Gastrocnemius medialis (tissue), 4 donors: ENCODE measurements at regions not wholly inside any gene's neighbourhood (a gene's known extent, or its start where the extent isn't known, plus 50 kb on each side); places are given as distances from the start of the nearest gene placed in this dataset.

Experiments
- POLR2A ChIP-seq, 2 donors: fragments of 450-650 bp; IDR thresholded peaks; one replicate each; pipeline ENCODE4 v1.6.1; 2017; ENCODE audit warnings: antibody characterized with exemption in 2 of 2, mild to moderate bottlenecking in 2 of 2, moderate library complexity in 2 of 2
- TF ChIP-seq, protein P1 (sequence below), 5 experiments: fragments of 450-650 bp in 3 of 5; fragments of 200-600 bp in 2 of 5; sonication (generic) in 2 of 5; IDR thresholded peaks in 4 of 5; conservative IDR thresholded peaks in 1 of 5; 1 replicate in 4 of 5; 2 replicates in 1 of 5; pipeline ENCODE4 v1.5.1; 2016 to 2019; ENCODE audit warnings: antibody characterized with exemption in 5 of 5, mild to moderate bottlenecking in 3 of 5, moderate library complexity in 3 of 5

DNA sequence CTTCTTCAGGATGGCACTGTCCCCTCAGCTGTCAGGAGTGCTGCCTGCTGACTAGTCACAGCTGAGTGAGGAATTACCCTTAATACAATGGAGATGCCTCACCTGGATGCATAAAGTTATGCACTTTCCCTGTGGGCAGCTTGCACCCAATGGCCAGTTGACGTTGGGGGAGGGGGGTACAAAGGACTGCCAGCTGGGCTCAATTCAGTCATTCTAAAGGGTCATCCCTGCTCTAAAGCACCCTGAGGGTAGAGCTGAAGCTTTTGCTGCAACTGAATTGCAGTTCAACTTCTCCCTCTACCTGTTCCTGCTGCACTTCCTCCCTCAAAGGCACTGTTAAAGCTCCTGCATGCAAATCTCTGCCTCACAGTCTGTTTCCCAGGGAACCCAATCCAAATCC is 147.8 kb upstream of the SESN3 start:
- TF ChIP-seq, protein P1, sequence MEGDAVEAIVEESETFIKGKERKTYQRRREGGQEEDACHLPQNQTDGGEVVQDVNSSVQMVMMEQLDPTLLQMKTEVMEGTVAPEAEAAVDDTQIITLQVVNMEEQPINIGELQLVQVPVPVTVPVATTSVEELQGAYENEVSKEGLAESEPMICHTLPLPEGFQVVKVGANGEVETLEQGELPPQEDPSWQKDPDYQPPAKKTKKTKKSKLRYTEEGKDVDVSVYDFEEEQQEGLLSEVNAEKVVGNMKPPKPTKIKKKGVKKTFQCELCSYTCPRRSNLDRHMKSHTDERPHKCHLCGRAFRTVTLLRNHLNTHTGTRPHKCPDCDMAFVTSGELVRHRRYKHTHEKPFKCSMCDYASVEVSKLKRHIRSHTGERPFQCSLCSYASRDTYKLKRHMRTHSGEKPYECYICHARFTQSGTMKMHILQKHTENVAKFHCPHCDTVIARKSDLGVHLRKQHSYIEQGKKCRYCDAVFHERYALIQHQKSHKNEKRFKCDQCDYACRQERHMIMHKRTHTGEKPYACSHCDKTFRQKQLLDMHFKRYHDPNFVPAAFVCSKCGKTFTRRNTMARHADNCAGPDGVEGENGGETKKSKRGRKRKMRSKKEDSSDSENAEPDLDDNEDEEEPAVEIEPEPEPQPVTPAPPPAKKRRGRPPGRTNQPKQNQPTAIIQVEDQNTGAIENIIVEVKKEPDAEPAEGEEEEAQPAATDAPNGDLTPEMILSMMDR (IDR thresholded peaks at IDR 0.05 in 4 of 5, conservative IDR thresholded peaks at IDR 0.05 in 1 of 5): no peak
- no peak for TF ChIP-seq POLR2A (IDR thresholded peaks at IDR 0.05)
